ENCODE measurements at regions not wholly inside any gene's neighbourhood (a gene's known extent, or its start where the extent isn't known, plus 50 kb on each side); places are given as distances from the start of the nearest gene placed in this dataset.
"Not testable (repeated sequence)": the region's sequence is repeated elsewhere in the genome, so short reads cannot be mapped to it uniquely, and the experiment has no call there.

DNA sequence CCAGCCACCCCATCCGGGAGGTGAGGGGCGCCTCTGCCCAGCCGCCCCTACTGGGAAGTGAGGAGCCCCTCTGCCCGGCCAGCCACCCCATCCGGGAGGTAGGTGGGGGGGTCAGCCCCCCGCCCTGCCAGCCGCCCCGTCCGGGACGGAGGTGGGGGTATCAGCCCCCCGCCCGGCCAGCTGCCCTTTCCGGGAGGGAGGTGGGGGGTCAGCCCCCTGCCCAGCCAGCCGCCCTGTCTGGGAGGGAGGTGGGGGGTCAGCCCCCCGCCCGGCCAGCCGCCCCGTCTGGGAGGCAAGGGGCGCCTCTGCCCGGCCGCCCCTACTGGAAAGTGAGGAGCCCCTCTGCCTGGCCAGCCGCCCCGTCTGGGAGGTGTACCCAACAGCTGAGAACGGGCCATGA is 299.4 kb upstream of the RORB start:
- not testable (repeated sequence) for H3K9me1 ChIP-seq (replicated peaks; ENCODE audit: control insufficient read depth, extremely low read depth, insufficient read depth, low read length); FAIRE-seq

DNA sequence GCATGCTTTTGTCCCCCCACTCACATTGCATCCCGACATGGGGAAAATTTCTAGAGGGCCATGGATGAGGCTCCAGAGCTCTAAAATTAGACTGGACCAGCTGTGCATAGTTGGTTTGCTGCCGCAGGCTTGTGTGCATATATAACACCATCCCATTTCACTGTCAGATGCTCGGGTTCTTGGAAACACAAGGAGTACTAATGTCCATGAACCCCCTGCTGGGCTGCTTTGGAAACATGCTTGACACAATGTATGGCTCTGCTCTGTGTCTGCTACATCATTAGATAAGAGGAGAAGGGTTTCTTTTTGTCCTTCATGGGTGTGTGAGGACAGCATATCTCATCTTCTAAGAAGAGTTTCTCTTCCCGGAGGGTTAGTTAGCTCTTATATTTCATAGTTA is 292.1 kb upstream of the RORB start:
- TF ChIP-seq FOS (IDR thresholded peaks at IDR 0.05; ENCODE audit: borderline replicate concordance, insufficient read depth, low read length) (no peak), MYC (IDR thresholded peaks at IDR 0.05; ENCODE audit: low read depth, low read length) (no peak), JUN (IDR thresholded peaks at IDR 0.05; ENCODE audit: borderline replicate concordance, insufficient read depth, insufficient read length, low read depth) (no peak), GATA2 (IDR thresholded peaks at IDR 0.05; ENCODE audit: insufficient read depth, insufficient read length, low read depth, low read length) (no peak), POLR2A (IDR thresholded peaks at IDR 0.05; ENCODE audit: low read depth, low read length) (no peak), POLR2AphosphoS5 (IDR thresholded peaks at IDR 0.05; ENCODE audit: insufficient read depth, low read depth, low read length) (no peak), EZH2 (IDR thresholded peaks at IDR 0.05; ENCODE audit: borderline replicate concordance, low read depth, low read length, severe bottlenecking) (no peak)
- TF ChIP-seq, protein P1, sequence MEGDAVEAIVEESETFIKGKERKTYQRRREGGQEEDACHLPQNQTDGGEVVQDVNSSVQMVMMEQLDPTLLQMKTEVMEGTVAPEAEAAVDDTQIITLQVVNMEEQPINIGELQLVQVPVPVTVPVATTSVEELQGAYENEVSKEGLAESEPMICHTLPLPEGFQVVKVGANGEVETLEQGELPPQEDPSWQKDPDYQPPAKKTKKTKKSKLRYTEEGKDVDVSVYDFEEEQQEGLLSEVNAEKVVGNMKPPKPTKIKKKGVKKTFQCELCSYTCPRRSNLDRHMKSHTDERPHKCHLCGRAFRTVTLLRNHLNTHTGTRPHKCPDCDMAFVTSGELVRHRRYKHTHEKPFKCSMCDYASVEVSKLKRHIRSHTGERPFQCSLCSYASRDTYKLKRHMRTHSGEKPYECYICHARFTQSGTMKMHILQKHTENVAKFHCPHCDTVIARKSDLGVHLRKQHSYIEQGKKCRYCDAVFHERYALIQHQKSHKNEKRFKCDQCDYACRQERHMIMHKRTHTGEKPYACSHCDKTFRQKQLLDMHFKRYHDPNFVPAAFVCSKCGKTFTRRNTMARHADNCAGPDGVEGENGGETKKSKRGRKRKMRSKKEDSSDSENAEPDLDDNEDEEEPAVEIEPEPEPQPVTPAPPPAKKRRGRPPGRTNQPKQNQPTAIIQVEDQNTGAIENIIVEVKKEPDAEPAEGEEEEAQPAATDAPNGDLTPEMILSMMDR (IDR thresholded peaks at IDR 0.05; ENCODE audit: extremely low read depth in 1 of 2, insufficient read depth in 1 of 2, low read depth in 1 of 2, low read length in 2 of 2), result no peak
- TF ChIP-seq, protein P2, sequence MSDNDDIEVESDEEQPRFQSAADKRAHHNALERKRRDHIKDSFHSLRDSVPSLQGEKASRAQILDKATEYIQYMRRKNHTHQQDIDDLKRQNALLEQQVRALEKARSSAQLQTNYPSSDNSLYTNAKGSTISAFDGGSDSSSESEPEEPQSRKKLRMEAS (IDR thresholded peaks at IDR 0.05; ENCODE audit: insufficient read depth, insufficient read length), result no peak
- no peak overlapping the region for H2AFZ ChIP-seq (ENCODE audit: low read depth, low read length)
- no peak overlapping the region for H3K27ac ChIP-seq (ENCODE audit: insufficient read depth, low read depth, low read length)
- H3K4me1 ChIP-seq (ENCODE audit: control insufficient read depth, extremely low read depth, insufficient read depth, low read length), result no peaks in the 10 kb centered on the region
- CTCF ChIA-PET, result no interaction called here
- H3K9me3 ChIP-seq (replicated peaks; ENCODE audit: control insufficient read depth, insufficient read depth, low read length), result peaks cover 2% of the 10 kb centered on the region
- H3K27me3 ChIP-seq (ENCODE audit: control insufficient read depth in 2 of 2, insufficient read depth in 2 of 2, low read length in 2 of 2), result no peaks in the 10 kb centered on the region
- FAIRE-seq (no peak), DNase-seq (ENCODE audit: low read depth, low spot score) (no peak)
- no peaks in the 10 kb centered on the region for H3K36me3 ChIP-seq (ENCODE audit: control insufficient read depth in 2 of 2, extremely low read depth in 1 of 2, insufficient read depth in 2 of 2, low read length in 2 of 2)
- no peak overlapping the region for H3K4me2 ChIP-seq (ENCODE audit: insufficient read depth, low read length)
- POLR2A ChIA-PET, result no interaction called here
- BruUV-seq (replicated peaks), result no TSS peak
- dilution Hi-C loops (cut with MboI; ENCODE audit: extremely low pct_ligation_motif_present, low sequenced_read_pairs), result no loop called here
- no peak overlapping the region for H3K9ac ChIP-seq (replicated peaks; ENCODE audit: extremely low read depth, insufficient read depth, low read length)
- no peaks in the 10 kb centered on the region for H3K9me1 ChIP-seq (replicated peaks; ENCODE audit: control insufficient read depth, extremely low read depth, insufficient read depth, low read length)
- intact Hi-C loops (cut with micrococcal nuclease), result no loop called here
- H4K20me1 ChIP-seq (replicated peaks; ENCODE audit: control insufficient read depth, extremely low read depth, insufficient read depth, low read length), result no peaks in the 10 kb centered on the region
- H3K79me2 ChIP-seq (ENCODE audit: control insufficient read depth, insufficient read depth, low read length), result no peaks in the 10 kb centered on the region
- H3K4me3 ChIP-seq (replicated peaks in 1 of 3; ENCODE audit: insufficient read depth in 1 of 3, low read depth in 1 of 3, low read length in 3 of 3), result no peak overlapping the region

More for the DNA sequence above, 299.4 kb upstream of the RORB start:
- H3K9ac ChIP-seq (replicated peaks; ENCODE audit: extremely low read depth, insufficient read depth, low read length); H3K27me3 ChIP-seq (ENCODE audit: control insufficient read depth in 2 of 2, insufficient read depth in 2 of 2, low read length in 2 of 2); H3K79me2 ChIP-seq (ENCODE audit: control insufficient read depth, insufficient read depth, low read length); intact Hi-C loops (cut with micrococcal nuclease); H2AFZ ChIP-seq (ENCODE audit: low read depth, low read length); H3K27ac ChIP-seq (ENCODE audit: insufficient read depth, low read depth, low read length); H3K36me3 ChIP-seq (ENCODE audit: control insufficient read depth in 2 of 2, extremely low read depth in 1 of 2, insufficient read depth in 2 of 2, low read length in 2 of 2); H3K4me3 ChIP-seq (replicated peaks in 1 of 3; ENCODE audit: insufficient read depth in 1 of 3, low read depth in 1 of 3, low read length in 3 of 3); POLR2A ChIA-PET; dilution Hi-C loops (cut with MboI; ENCODE audit: extremely low pct_ligation_motif_present, low sequenced_read_pairs); H3K4me1 ChIP-seq (ENCODE audit: control insufficient read depth, extremely low read depth, insufficient read depth, low read length); H3K9me3 ChIP-seq (replicated peaks; ENCODE audit: control insufficient read depth, insufficient read depth, low read length); H3K4me2 ChIP-seq (ENCODE audit: insufficient read depth, low read length); BruUV-seq (replicated peaks); H4K20me1 ChIP-seq (replicated peaks; ENCODE audit: control insufficient read depth, extremely low read depth, insufficient read depth, low read length); CTCF ChIA-PET; DNase-seq (ENCODE audit: low read depth, low spot score): not testable (repeated sequence)

All from endothelial cell of umbilical vein (primary cell).